Right atrium auricular region (tissue), 2 donors: ENCODE measurements at regions not wholly inside any gene's neighbourhood (a gene's known extent, or its start where the extent isn't known, plus 50 kb on each side); places are given as distances from the start of the nearest gene placed in this dataset.

ENCODE experiments used
- DNase-seq: peaks from one replicate; pipeline ENCODE4 v3.0.0-alpha.2; 2019; ENCODE audit warnings: low spot score
- H3K27ac ChIP-seq, 2 donors: fragments of 200-600 bp; sonication (generic); 1 replicate in 1 of 2; 2 replicates in 1 of 2; pipeline ENCODE4 v1.5.1; 2016 to 2019
- H3K27me3 ChIP-seq, 2 donors: fragments of 200-600 bp; sonication (generic); one replicate each; pipeline versions ENCODE4 v1.5.1 to v1.6.0; 2017 to 2019
- H3K36me3 ChIP-seq: fragments of 200-600 bp; sonication (generic); one replicate; pipeline ENCODE4 v1.5.1; 2016
- H3K4me1 ChIP-seq, 2 donors: fragments of 200-600 bp; sonication (generic); one replicate each; pipeline versions ENCODE4 v1.5.1 to v1.6.0; 2017 to 2019
- H3K4me3 ChIP-seq, 2 donors: fragments of 200-600 bp; sonication (generic); 1 replicate in 1 of 2; 2 replicates in 1 of 2; pipeline ENCODE4 v1.5.1; 2017 to 2019; ENCODE audit warnings: mild to moderate bottlenecking in 1 of 2, moderate library complexity in 1 of 2
- H3K9me3 ChIP-seq, 2 donors: fragments of 200-600 bp; sonication (generic); one replicate each; pipeline ENCODE4 v1.5.1; 2019
- TF ChIP-seq, protein P1 (sequence below), 2 donors: fragments of 200-600 bp; sonication (generic); IDR thresholded peaks; one replicate each; pipeline ENCODE4 v1.5.1; 2019; ENCODE audit warnings: antibody characterized with exemption in 2 of 2

DNA sequence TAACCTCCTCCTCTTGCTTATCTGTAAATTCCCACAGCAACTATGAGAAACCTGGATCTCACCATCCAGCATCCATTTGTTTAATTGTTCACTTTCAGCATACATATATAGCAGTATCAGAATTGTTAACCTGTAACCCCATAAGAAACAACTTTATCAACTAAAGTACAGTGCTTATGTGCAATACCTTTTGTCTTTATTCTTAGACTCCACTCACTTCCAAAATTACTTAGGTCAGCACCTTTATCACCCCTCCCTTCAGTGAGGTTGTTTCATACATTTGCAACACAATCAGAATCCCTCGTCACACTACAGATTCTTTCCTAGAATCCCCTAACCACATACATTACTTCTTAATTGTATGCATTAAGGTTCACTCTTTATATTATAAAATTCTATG lies 225.9 kb upstream of the NCKAP5 start:
- H3K27me3 ChIP-seq = no peaks in the 10 kb centered on the region

DNA sequence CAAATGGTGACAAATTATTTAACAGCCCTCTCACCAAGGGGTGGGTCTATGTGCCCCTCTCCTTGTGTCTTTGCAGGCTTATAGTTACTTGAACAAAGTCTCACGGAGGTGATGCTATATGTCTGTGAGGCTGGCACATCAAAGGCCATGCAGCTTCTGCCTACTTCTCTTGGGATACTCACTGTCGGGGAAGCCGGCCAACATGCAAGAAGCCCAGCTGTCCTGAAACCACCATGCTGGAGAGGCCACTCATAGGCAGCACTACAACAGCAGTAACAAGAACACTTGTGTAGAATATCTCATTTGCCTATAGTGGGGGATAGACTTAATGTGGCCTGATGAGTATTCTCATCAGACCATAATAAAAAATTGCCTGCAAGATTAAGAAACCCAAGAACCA lies 233.7 kb upstream of the NCKAP5 start:
- TF ChIP-seq, protein P1, sequence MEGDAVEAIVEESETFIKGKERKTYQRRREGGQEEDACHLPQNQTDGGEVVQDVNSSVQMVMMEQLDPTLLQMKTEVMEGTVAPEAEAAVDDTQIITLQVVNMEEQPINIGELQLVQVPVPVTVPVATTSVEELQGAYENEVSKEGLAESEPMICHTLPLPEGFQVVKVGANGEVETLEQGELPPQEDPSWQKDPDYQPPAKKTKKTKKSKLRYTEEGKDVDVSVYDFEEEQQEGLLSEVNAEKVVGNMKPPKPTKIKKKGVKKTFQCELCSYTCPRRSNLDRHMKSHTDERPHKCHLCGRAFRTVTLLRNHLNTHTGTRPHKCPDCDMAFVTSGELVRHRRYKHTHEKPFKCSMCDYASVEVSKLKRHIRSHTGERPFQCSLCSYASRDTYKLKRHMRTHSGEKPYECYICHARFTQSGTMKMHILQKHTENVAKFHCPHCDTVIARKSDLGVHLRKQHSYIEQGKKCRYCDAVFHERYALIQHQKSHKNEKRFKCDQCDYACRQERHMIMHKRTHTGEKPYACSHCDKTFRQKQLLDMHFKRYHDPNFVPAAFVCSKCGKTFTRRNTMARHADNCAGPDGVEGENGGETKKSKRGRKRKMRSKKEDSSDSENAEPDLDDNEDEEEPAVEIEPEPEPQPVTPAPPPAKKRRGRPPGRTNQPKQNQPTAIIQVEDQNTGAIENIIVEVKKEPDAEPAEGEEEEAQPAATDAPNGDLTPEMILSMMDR (IDR thresholded peaks at IDR 0.05) = no peak
- Histone ChIP-seq H3K36me3 (no peaks in the 10 kb centered on the region), H3K4me3 (no peak overlapping the region), H3K4me1 (no peaks in the 10 kb centered on the region), H3K27ac (no peak overlapping the region), H3K27me3 (no peaks in the 10 kb centered on the region), H3K9me3 (peaks cover 0 to 6% of the 10 kb centered on the region in 2 donors)
- no peak for DNase-seq

More for the DNA sequence above, 225.9 kb upstream of the NCKAP5 start:
- Histone ChIP-seq H3K4me3 (no peak overlapping the region), H3K36me3 (no peaks in the 10 kb centered on the region), H3K4me1 (no peaks in the 10 kb centered on the region), H3K27ac (no peak overlapping the region), H3K9me3 (peaks cover 0 to 25% of the 10 kb centered on the region in 2 donors)
- no peak for DNase-seq
- TF ChIP-seq, protein P1 (IDR thresholded peaks at IDR 0.05) = no peak

DNA sequence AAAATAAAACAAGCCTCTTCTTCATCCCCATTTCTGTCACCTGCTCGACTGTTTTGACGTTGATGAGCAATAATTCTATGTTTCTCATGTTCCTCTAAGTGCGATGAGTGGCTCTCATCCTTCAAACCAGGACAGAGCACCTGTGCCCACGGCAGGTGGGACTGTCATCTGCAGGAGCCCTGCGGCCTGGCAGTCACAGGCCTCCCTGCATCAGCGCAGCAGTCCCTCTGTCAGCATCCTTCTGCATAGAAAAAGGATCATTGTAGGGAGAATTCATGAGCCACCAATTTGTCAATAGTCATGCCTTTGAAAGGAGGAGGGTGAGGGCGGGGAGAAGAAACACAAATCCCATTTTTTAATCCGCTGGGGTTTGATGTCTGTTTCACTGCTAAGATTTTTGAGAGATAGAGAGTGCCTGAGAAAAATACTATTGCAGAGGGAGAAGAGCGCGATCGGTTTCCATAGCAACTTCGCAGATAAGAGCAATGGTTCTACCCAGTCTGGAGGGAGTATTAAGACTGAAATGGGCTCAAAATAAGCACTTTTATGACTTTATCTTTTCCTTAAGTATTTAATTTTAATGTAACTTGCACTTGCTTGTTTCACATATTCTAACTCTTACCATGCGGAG lies 234.3 kb upstream of the NCKAP5 start:
- Histone ChIP-seq H3K4me1 (no peaks in the 10 kb centered on the region), H3K4me3 (no peak overlapping the region), H3K36me3 (no peaks in the 10 kb centered on the region), H3K27me3 (no peaks in the 10 kb centered on the region), H3K27ac (no peak overlapping the region), H3K9me3 (peaks cover 0 to under 1% of the 10 kb centered on the region in 2 donors)
- TF ChIP-seq, protein P1 (IDR thresholded peaks at IDR 0.05) = no peak
- DNase-seq = no peak

DNA sequence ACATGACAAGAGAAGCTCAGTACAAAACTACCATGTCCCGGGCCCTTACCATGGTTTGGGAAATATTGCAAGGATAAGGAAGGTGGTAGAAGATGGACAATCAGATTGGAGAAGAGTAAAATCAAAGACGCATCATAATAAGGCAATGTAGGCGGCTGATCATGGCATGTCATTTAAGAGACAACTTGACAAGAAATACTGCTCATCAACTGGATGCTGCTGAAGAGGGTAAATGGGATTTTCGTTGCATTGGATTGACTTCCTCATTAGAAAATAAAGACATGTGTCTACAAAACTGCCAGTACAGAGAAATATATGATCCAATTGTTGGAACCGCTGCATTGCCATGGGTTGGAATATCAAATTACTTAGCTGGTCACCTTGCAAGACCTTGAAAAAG lies 238.3 kb upstream of the NCKAP5 start:
- H3K36me3 ChIP-seq = no peaks in the 10 kb centered on the region
- H3K27me3 ChIP-seq = no peaks in the 10 kb centered on the region
- no peak overlapping the region for H3K27ac ChIP-seq
- H3K9me3 ChIP-seq = no peaks in the 10 kb centered on the region
- TF ChIP-seq, protein P1 (IDR thresholded peaks at IDR 0.05) = no peak
- DNase-seq = no peak
- H3K4me3 ChIP-seq = no peak overlapping the region
- no peaks in the 10 kb centered on the region for H3K4me1 ChIP-seq

DNA sequence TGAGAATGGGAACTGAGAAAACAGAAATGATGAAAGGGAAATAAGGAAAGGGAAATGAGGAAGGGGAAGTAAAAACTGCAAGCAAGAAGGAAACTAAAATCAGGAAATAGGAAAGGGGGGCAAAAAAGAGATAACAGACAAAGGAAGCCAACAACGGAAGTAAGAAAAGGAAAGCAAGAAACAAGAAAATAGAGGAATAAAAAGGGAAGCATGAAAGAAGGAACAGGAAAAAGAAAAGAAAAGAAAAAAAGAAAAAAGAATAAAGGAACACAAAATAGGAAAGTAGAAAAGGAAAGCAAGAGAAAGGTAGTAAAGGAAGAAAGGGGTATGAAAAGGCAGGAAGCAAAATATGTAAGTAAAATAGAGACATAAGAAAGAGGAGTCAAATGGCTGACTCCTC lies 241.2 kb upstream of the NCKAP5 start:
- TF ChIP-seq, protein P1 (IDR thresholded peaks at IDR 0.05) = no peak
- no peaks in the 10 kb centered on the region for H3K9me3 ChIP-seq
- no peaks in the 10 kb centered on the region for H3K27me3 ChIP-seq
- H3K4me3 ChIP-seq = no peak overlapping the region
- H3K27ac ChIP-seq = no peak overlapping the region
- H3K36me3 ChIP-seq = no peaks in the 10 kb centered on the region
- H3K4me1 ChIP-seq = no peaks in the 10 kb centered on the region
- no peak for DNase-seq

DNA sequence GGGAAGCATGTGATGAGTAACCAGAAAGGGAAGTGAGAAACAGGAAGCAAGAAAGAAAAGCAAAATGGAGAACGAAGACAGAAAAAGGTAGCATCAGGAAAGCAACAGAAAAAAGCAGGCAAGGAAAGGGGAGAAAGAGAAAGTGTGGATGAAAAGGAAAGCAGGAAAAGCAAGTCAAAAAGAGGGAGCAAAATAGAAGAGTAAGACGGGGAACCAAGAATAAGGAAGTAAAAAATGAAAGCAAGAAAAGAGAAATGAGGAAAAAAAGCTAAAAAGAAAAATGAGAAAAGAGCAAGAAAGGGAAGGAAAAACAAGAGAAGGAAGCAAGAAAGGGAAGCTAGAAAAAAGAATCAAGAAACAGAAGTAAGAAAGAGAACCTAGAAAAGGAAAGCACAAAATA lies 242.3 kb upstream of the NCKAP5 start:
- H3K9me3 ChIP-seq = no peaks in the 10 kb centered on the region
- no peak overlapping the region for H3K4me3 ChIP-seq
- TF ChIP-seq, protein P1 (IDR thresholded peaks at IDR 0.05) = no peak
- H3K36me3 ChIP-seq = no peaks in the 10 kb centered on the region
- no peaks in the 10 kb centered on the region for H3K27me3 ChIP-seq
- no peak for DNase-seq
- H3K4me1 ChIP-seq = no peaks in the 10 kb centered on the region
- H3K27ac ChIP-seq = no peak overlapping the region
